Loucy (cell line): ENCODE measurements at regions not wholly inside any gene's neighbourhood (a gene's known extent, or its start where the extent isn't known, plus 50 kb on each side); places are given as distances from the start of the nearest gene placed in this dataset.

Source experiments
- H2AFZ ChIP-seq: fragments of 200-600 bp; sonication (generic); 2 replicates; pipeline ENCODE4 v1.6.0; 2016; ENCODE audit warnings: antibody characterized with exemption, mild to moderate bottlenecking, low read length, moderate library complexity
- H3F3A ChIP-seq: fragments of 200-600 bp; 2 replicates; pipeline ENCODE4 v1.6.0; 2016; ENCODE audit warnings: antibody characterized with exemption, low read depth, mild to moderate bottlenecking
- H3K27me3 ChIP-seq: fragments of 200-600 bp; sonication (generic); 2 replicates; pipeline ENCODE4 v1.6.1; 2014; ENCODE audit warnings: low read length, mild to moderate bottlenecking; ENCODE audit not compliant: insufficient read depth, poor library complexity, severe bottlenecking
- H3K36me3 ChIP-seq: fragments of 200-600 bp; sonication (generic); 2 replicates; pipeline ENCODE4 v1.6.1; 2016; ENCODE audit warnings: low read length; ENCODE audit not compliant: insufficient read depth
- H3K4me1 ChIP-seq: fragments of 200-600 bp; sonication (generic); 2 replicates; pipeline ENCODE4 v1.5.1; 2014; ENCODE audit warnings: low read length, mild to moderate bottlenecking; ENCODE audit not compliant: insufficient read depth, poor library complexity, severe bottlenecking
- H3K4me2 ChIP-seq: fragments of 200-600 bp; sonication (generic); 2 replicates; pipeline ENCODE4 v1.6.0; 2014; ENCODE audit warnings: antibody characterized with exemption, low read length, low read depth, mild to moderate bottlenecking; ENCODE audit not compliant: poor library complexity, severe bottlenecking
- H3K4me3 ChIP-seq: fragments of 200-600 bp; sonication (generic); 2 replicates; pipeline ENCODE4 v1.5.1; 2014; ENCODE audit warnings: low read length, mild to moderate bottlenecking, mixed read lengths; ENCODE audit not compliant: poor library complexity, severe bottlenecking
- H3K79me2 ChIP-seq: fragments of 200-600 bp; sonication (generic); 2 replicates; pipeline ENCODE4 v1.6.1; 2014; ENCODE audit warnings: low read length; ENCODE audit not compliant: insufficient read depth
- H3K9ac ChIP-seq: fragments of 200-600 bp; sonication (generic); 2 replicates; pipeline ENCODE4 v1.6.0; 2014; ENCODE audit warnings: mild to moderate bottlenecking, low read depth, low read length, moderate library complexity; ENCODE audit not compliant: poor library complexity, severe bottlenecking
- H3K9me2 ChIP-seq: fragments of 200-600 bp; sonication (generic); replicated peaks from 2 replicates; pipeline ENCODE4 v1.6.1; 2016; ENCODE audit warnings: low read depth, low read length, mixed read lengths
- H3K9me3 ChIP-seq: fragments of 200-600 bp; sonication (generic); 2 replicates; pipeline ENCODE4 v1.6.1; 2014; ENCODE audit warnings: mild to moderate bottlenecking, antibody characterized with exemption, low read length, low read depth; ENCODE audit not compliant: insufficient read depth
- H4K20me1 ChIP-seq: fragments of 200-600 bp; sonication (generic); 2 replicates; pipeline ENCODE4 v1.6.0; 2014; ENCODE audit warnings: antibody characterized with exemption, low read length, mild to moderate bottlenecking; ENCODE audit not compliant: insufficient read depth, poor library complexity, severe bottlenecking
- CTCF ChIP-seq: fragments of 200-600 bp; sonication (generic); conservative IDR thresholded peaks from 2 replicates; pipeline ENCODE4 v1.5.1; 2014; ENCODE audit warnings: mild to moderate bottlenecking, antibody characterized with exemption, low read length
- EZH2phosphoT487 ChIP-seq: fragments of 200-600 bp; IDR thresholded peaks from 2 replicates; pipeline ENCODE4 v1.6.1; 2018; ENCODE audit warnings: antibody characterized with exemption, mild to moderate bottlenecking, moderate library complexity, borderline replicate concordance

- Histone ChIP-seq H3K9ac (no peak overlapping the region), H3K36me3 (no peaks in the 10 kb centered on the region), H3F3A (no peaks in the 10 kb centered on the region), H3K27me3 (no peaks in the 10 kb centered on the region), H3K4me2 (no peak overlapping the region), H3K79me2 (no peaks in the 10 kb centered on the region), H4K20me1 (no peaks in the 10 kb centered on the region), H3K9me2 (no peaks in the 10 kb centered on the region), H3K4me1 (peaks cover 4% of the 10 kb centered on the region), H2AFZ (no peak overlapping the region), H3K9me3 (peaks cover 2% of the 10 kb centered on the region; the same call in 1 of the 2 replicates), H3K4me3 (no peak overlapping the region)
- no peak for TF ChIP-seq EZH2phosphoT487
Observed at GRCh38 chr12:116481726-116482125, 77.5 kb upstream of the MAP1LC3B2 start.

- Histone ChIP-seq H4K20me1 (no peaks in the 10 kb centered on the region), H3F3A (no peaks in the 10 kb centered on the region), H3K4me3 (no peak overlapping the region), H3K9ac (no peak overlapping the region), H3K79me2 (no peaks in the 10 kb centered on the region), H3K36me3 (no peaks in the 10 kb centered on the region), H3K27me3 (no peaks in the 10 kb centered on the region), H3K9me3 (peaks cover 2% of the 10 kb centered on the region; the same call in 1 of the 2 replicates), H2AFZ (no peak overlapping the region), H3K9me2 (no peaks in the 10 kb centered on the region), H3K4me1 (peaks cover 4% of the 10 kb centered on the region), H3K4me2 (no peak overlapping the region)
- TF ChIP-seq CTCF: no peak
- TF ChIP-seq EZH2phosphoT487: no peak
Observed at GRCh38 chr12:116482179-116482578, 77.0 kb upstream of the MAP1LC3B2 start.

GRCh38 chr12:116482859-116483258 is 76.3 kb upstream of the MAP1LC3B2 start:
- Histone ChIP-seq H4K20me1 (no peaks in the 10 kb centered on the region), H3F3A (no peaks in the 10 kb centered on the region), H2AFZ (no peak overlapping the region), H3K9me3 (no peaks in the 10 kb centered on the region), H3K9ac (no peak overlapping the region), H3K27me3 (no peaks in the 10 kb centered on the region), H3K4me3 (no peak overlapping the region), H3K36me3 (no peaks in the 10 kb centered on the region), H3K4me2 (no peak overlapping the region), H3K79me2 (no peaks in the 10 kb centered on the region), H3K4me1 (peaks cover 4% of the 10 kb centered on the region), H3K9me2 (no peaks in the 10 kb centered on the region)
- TF ChIP-seq CTCF (no peak), EZH2phosphoT487 (no peak)
